HCT116 (cell line): ENCODE measurements at regions not wholly inside any gene's neighbourhood (a gene's known extent, or its start where the extent isn't known, plus 50 kb on each side); places are given as distances from the start of the nearest gene placed in this dataset.

Experiments used
- ATAC-seq: fragments of 200-7000 bp; cut with Tn5 transposase; 2 replicates; pipeline ENCODE4 v1.9.1; 2020; ENCODE audit warnings: mild to moderate bottlenecking, moderate library complexity
- BruUV-seq: library from RNA; stranded (reverse); fragments of 400-500 nt; replicated peaks from 2 replicates; lab custom pipeline; 2021; lab: Mats Ljungman, UMichigan
- CTCF ChIA-PET: fragments of 300-600 bp; sonication (Branson Sonifier 250); formaldehyde crosslinking; loops from one replicate; lab custom pipeline; 2021; ENCODE audit warnings: antibody characterized with exemption; lab: Charles Lee
- POLR2A ChIA-PET: fragments of 300-600, 350-600 bp; sonication (Branson Sonifier 250); formaldehyde crosslinking; loops from one replicate; lab custom pipeline; 2021; ENCODE audit warnings: antibody characterized with exemption; lab: Charles Lee
- RAD21 ChIA-PET, 2 experiments: fragments of 300-600 bp; sonication (Branson Sonifier 250); formaldehyde crosslinking; loops; one replicate each; lab custom pipeline; 2023; ENCODE audit warnings: low total read pairs in 2 of 2; ENCODE audit not compliant: uncharacterized antibody in 2 of 2, unreplicated experiment in 2 of 2, low non-redundant PET in 1 of 2; lab: Charles Lee
- DNase-seq: peaks from one replicate; pipeline ENCODE4 v3.0.0-alpha.2; 2010; ENCODE audit warnings: low read depth, low spot score
- H2AFZ ChIP-seq: fragments of 200-600 bp; shearing (Covaris generic), sonication (generic); 2 replicates; pipeline ENCODE4 v1.6.1; 2017; ENCODE audit warnings: low read depth, mixed run types, mixed read lengths, antibody characterized with exemption, low read length; ENCODE audit not compliant: poor library complexity, severe bottlenecking
- H3K27ac ChIP-seq: 2 replicates; pipeline ENCODE4 v1.5.1; 2012; ENCODE audit warnings: low read depth, low read length
- H3K27me3 ChIP-seq: fragments of 200-600 bp; sonication (generic); 2 replicates; pipeline ENCODE4 v1.6.1; 2016; ENCODE audit warnings: mixed run types, low read length, mixed read lengths; ENCODE audit not compliant: insufficient read depth
- H3K36me3 ChIP-seq, 2 experiments: fragments of 200-500 bp in 1 of 2; fragments of 200-600 bp in 1 of 2; sonication (Bioruptor generic) in 1 of 2; sonication (generic) in 1 of 2; 2 replicates each; pipeline versions ENCODE4 v1.5.1 to v1.6.1; 2014 to 2016; ENCODE audit warnings: low read length in 2 of 2, inconsistent platforms in 1 of 2, mixed read lengths in 1 of 2, mixed run types in 1 of 2; ENCODE audit not compliant: insufficient read depth in 2 of 2, control insufficient read depth in 1 of 2
- H3K4me1 ChIP-seq, 2 experiments: fragments of 200-600 bp in 1 of 2; sonication (generic) in 1 of 2; 2 replicates each; pipeline versions ENCODE4 v1.5.1 to v1.6.1; 2012 to 2017; ENCODE audit warnings: low read length in 2 of 2, inconsistent platforms in 1 of 2, mild to moderate bottlenecking in 1 of 2, mixed read lengths in 1 of 2, mixed run types in 1 of 2, moderate library complexity in 1 of 2; ENCODE audit not compliant: insufficient read depth in 2 of 2, control insufficient read depth in 1 of 2
- H3K4me2 ChIP-seq: fragments of 200-600 bp; sonication (generic); 2 replicates; pipeline ENCODE4 v1.6.1; 2017; ENCODE audit warnings: mixed run types, low read length, mixed read lengths
- H3K4me3 ChIP-seq, 2 experiments: fragments of 200-600 bp in 1 of 2; sonication (generic) in 1 of 2; replicated peaks in 1 of 2; 2 replicates each; pipeline ENCODE4 v1.5.1; 2011 to 2016; ENCODE audit warnings: low read length in 2 of 2, control low read depth in 1 of 2, low read depth in 1 of 2, mild to moderate bottlenecking in 1 of 2, mixed read lengths in 1 of 2, mixed run types in 1 of 2
- H3K79me2 ChIP-seq: fragments of 200-600 bp; sonication (generic); 2 replicates; pipeline ENCODE4 v1.6.1; 2017; ENCODE audit warnings: mild to moderate bottlenecking, mixed run types, low read length, moderate library complexity, mixed read lengths; ENCODE audit not compliant: insufficient read depth
- H3K9ac ChIP-seq: fragments of 200-600 bp; sonication (generic); 2 replicates; pipeline ENCODE4 v1.6.1; 2016; ENCODE audit warnings: low read length, mixed read lengths
- H3K9me2 ChIP-seq: fragments of 200-600 bp; sonication (generic), shearing (Covaris generic); 2 replicates; pipeline ENCODE4 v1.6.1; 2017; ENCODE audit warnings: mixed run types, mild to moderate bottlenecking, moderate library complexity; ENCODE audit not compliant: insufficient read depth
- H3K9me3 ChIP-seq, 2 experiments: fragments of 200-500 bp in 1 of 2; fragments of 200-600 bp in 1 of 2; sonication (Bioruptor generic) in 1 of 2; sonication (generic) in 1 of 2; 2 replicates each; pipeline ENCODE4 v1.6.1; 2014 to 2017; ENCODE audit warnings: low read length in 2 of 2, mixed read lengths in 2 of 2, inconsistent platforms in 1 of 2, low read depth in 1 of 2, mild to moderate bottlenecking in 1 of 2, mixed run types in 1 of 2, moderate library complexity in 1 of 2; ENCODE audit not compliant: control insufficient read depth in 1 of 2, insufficient read depth in 1 of 2
- H4K20me1 ChIP-seq: fragments of 200-600 bp; sonication (generic), shearing (Covaris generic); 2 replicates; pipeline ENCODE4 v1.6.1; 2017; ENCODE audit warnings: mixed run types, mild to moderate bottlenecking, moderate library complexity; ENCODE audit not compliant: insufficient read depth
- CTCF ChIP-seq, 3 experiments: fragments of 200-600 bp in 1 of 3; sonication (generic) in 1 of 3; IDR thresholded peaks in 2 of 3; conservative IDR thresholded peaks in 1 of 3; 2 replicates each; pipeline ENCODE4 v1.5.1; 2012 to 2017; ENCODE audit warnings: low read depth in 2 of 3, low read length in 2 of 3, antibody characterized with exemption in 1 of 3, borderline replicate concordance in 1 of 3, control low read depth in 1 of 3, mild to moderate bottlenecking in 1 of 3, mixed read lengths in 1 of 3, mixed run types in 1 of 3, moderate library complexity in 1 of 3; ENCODE audit not compliant: insufficient read depth in 1 of 3
- EGR1 ChIP-seq: IDR thresholded peaks from 2 replicates; pipeline ENCODE4 v1.6.1; 2012; ENCODE audit warnings: low read depth
- ELF1 ChIP-seq: IDR thresholded peaks from 2 replicates; pipeline ENCODE4 v1.6.1; 2012; ENCODE audit warnings: low read depth, borderline replicate concordance
- FOSL1 ChIP-seq: IDR thresholded peaks from 2 replicates; pipeline ENCODE4 v1.6.1; 2012; ENCODE audit warnings: low read depth
- MAX ChIP-seq: IDR thresholded peaks from 2 replicates; pipeline ENCODE4 v1.6.1; 2012
- RAD21 ChIP-seq: IDR thresholded peaks from 2 replicates; pipeline ENCODE4 v1.6.1; 2012; ENCODE audit warnings: low read depth, mild to moderate bottlenecking
- SIN3A ChIP-seq: IDR thresholded peaks from 2 replicates; pipeline ENCODE4 v1.6.1; 2012; ENCODE audit warnings: low read depth
- TCF7L2 ChIP-seq: IDR thresholded peaks from 2 replicates; pipeline ENCODE4 v1.7.0; 2011; ENCODE audit warnings: borderline replicate concordance, inconsistent platforms; ENCODE audit not compliant: insufficient read depth, insufficient read length; ENCODE audit errors: extremely low read depth
- YY1 ChIP-seq: IDR thresholded peaks from 2 replicates; pipeline ENCODE4 v1.6.1; 2011; ENCODE audit warnings: low read length, low read depth, moderate library complexity, mild to moderate bottlenecking; ENCODE audit not compliant: insufficient replicate concordance; ENCODE audit errors: extremely low read depth
- ZNF274 ChIP-seq: fragments of 200-500 bp; sonication (Bioruptor generic); IDR thresholded peaks from 2 replicates; pipeline ENCODE4 v1.6.1; 2014; ENCODE audit warnings: mild to moderate bottlenecking, low read depth, low read length, inconsistent platforms
- intact Hi-C: fragments of 100-400 bp; cut with micrococcal nuclease; formaldehyde crosslinking; loops from 2 replicates; pipeline ENCODE4 v1.10.0; 2022

GRCh38 chr4:128600410-128600809 lies 209.1 kb upstream of the JADE1 start:
- no TSS peak for BruUV-seq
- Histone ChIP-seq H3K9me2 (no peaks in the 10 kb centered on the region), H2AFZ (no peak overlapping the region), H3K36me3 (no peaks in the 10 kb centered on the region), H3K9me3 (no peaks in the 10 kb centered on the region), H3K27ac (no peak overlapping the region), H3K4me3 (no peak overlapping the region), H4K20me1 (no peaks in the 10 kb centered on the region), H3K9ac (no peak overlapping the region), H3K4me2 (no peak overlapping the region), H3K27me3 (no peaks in the 10 kb centered on the region), H3K79me2 (no peaks in the 10 kb centered on the region), H3K4me1 (peaks cover 16 to 18% of the 10 kb centered on the region in 2 experiments)
- RAD21 ChIA-PET = no interaction called here
- POLR2A ChIA-PET = no interaction called here
- intact Hi-C loops = no loop called here
- DNase-seq = no peak
- TF ChIP-seq EGR1 (no peak), FOSL1 (no peak), ZNF274 (no peak), TCF7L2 (no peak), MAX (no peak), YY1 (no peak), ELF1 (no peak), SIN3A (no peak), RAD21 (no peak), CTCF (IDR thresholded peaks at IDR 0.05 in 2 of 3, conservative IDR thresholded peaks at IDR 0.05 in 1 of 3; ENCODE audit: borderline replicate concordance in 1 of 3, insufficient read depth in 1 of 3, low read depth in 2 of 3, low read length in 2 of 3) (no peak)
- CTCF ChIA-PET = interaction anchor here (3.6 kb wide), 1 partner anchor 26 kb away, joined by 7 read pairs; no protein-coding TSS in a partner anchor
- no peak for ATAC-seq
